ENCODE measurements at regions not wholly inside any gene's neighbourhood (a gene's known extent, or its start where the extent isn't known, plus 50 kb on each side); places are given as distances from the start of the nearest gene placed in this dataset.

GRCh38 chr2:5955921-5956320 lies 263.7 kb downstream of the SOX11 start:
- DNase-seq (ENCODE audit: low spot score) = no peak

GRCh38 chr2:5959836-5960820 lies 267.9 kb downstream of the SOX11 start:
- DNase-seq (ENCODE audit: low spot score) = no peak

GRCh38 chr2:5967506-5967905 lies 275.3 kb downstream of the SOX11 start:
- no peak for DNase-seq (ENCODE audit: low spot score)

GRCh38 chr2:5969303-5969702 lies 277.1 kb downstream of the SOX11 start:
- DNase-seq (ENCODE audit: low spot score) = no peak

- DNase-seq (ENCODE audit: low spot score) = no peak
These were observed 278.2 kb downstream of the SOX11 start for GRCh38 chr2:5970347-5970746.

- no peak for DNase-seq (ENCODE audit: low spot score)
These were observed 282.3 kb downstream of the SOX11 start for GRCh38 chr2:5974477-5974876.

- no peak for DNase-seq (ENCODE audit: low spot score)
These were observed 283.2 kb downstream of the SOX11 start for GRCh38 chr2:5975401-5975800.

GRCh38 chr2:5976531-5977065 lies 284.4 kb downstream of the SOX11 start:
- DNase-seq (ENCODE audit: low spot score) = no peak

GRCh38 chr2:5977477-5977876 lies 285.3 kb downstream of the SOX11 start:
- DNase-seq (ENCODE audit: low spot score) = no peak

- DNase-seq (ENCODE audit: low spot score) = no peak
These were observed 286.1 kb downstream of the SOX11 start for GRCh38 chr2:5978131-5978751.

GRCh38 chr2:5980450-5981190 lies 288.4 kb downstream of the SOX11 start:
- peak; percentile 37 for DNase-seq (ENCODE audit: low spot score)

GRCh38 chr2:5982193-5982902 lies 290.2 kb downstream of the SOX11 start:
- no peak for DNase-seq (ENCODE audit: low spot score)

- no peak for DNase-seq (ENCODE audit: low spot score)
These were observed 290.7 kb downstream of the SOX11 start for GRCh38 chr2:5982903-5983265.

GRCh38 chr2:5983511-5984272 lies 291.5 kb downstream of the SOX11 start:
- no peak for DNase-seq (ENCODE audit: low spot score)

- DNase-seq (ENCODE audit: low spot score) = no peak
These were observed 292.1 kb downstream of the SOX11 start for GRCh38 chr2:5984273-5984655.

GRCh38 chr2:5984946-5985345 lies 292.8 kb downstream of the SOX11 start:
- no peak for DNase-seq (ENCODE audit: low spot score)

- DNase-seq (ENCODE audit: low spot score) = no peak
These were observed 293.6 kb downstream of the SOX11 start for GRCh38 chr2:5985536-5986385.

- DNase-seq (ENCODE audit: low spot score) = no peak
These were observed 294.9 kb downstream of the SOX11 start for GRCh38 chr2:5986801-5987787.

- no peak for DNase-seq (ENCODE audit: low spot score)
These were observed 295.9 kb downstream of the SOX11 start for GRCh38 chr2:5988120-5988519.

All from putamen (tissue), 1 donor.